Liver (tissue), 8 donors: ENCODE measurements at regions not wholly inside any gene's neighbourhood (a gene's known extent, or its start where the extent isn't known, plus 50 kb on each side); places are given as distances from the start of the nearest gene placed in this dataset.

Experiments
- DNase-seq: peaks from one replicate; pipeline ENCODE4 v3.0.0-alpha.2; 2017; ENCODE audit warnings: low spot score
- H3K27ac ChIP-seq, 2 donors: one replicate each; pipeline ENCODE4 v1.7.0; 2013; ENCODE audit warnings: inconsistent platforms in 2 of 2, low read length in 2 of 2, control low read depth in 1 of 2, low read depth in 1 of 2, mild to moderate bottlenecking in 1 of 2
- H3K27me3 ChIP-seq, 4 donors: one replicate each; pipeline versions ENCODE4 v1.6.1 to v1.7.0; 2013; ENCODE audit warnings: low read length in 3 of 4, inconsistent platforms in 1 of 4, mild to moderate bottlenecking in 1 of 4, moderate library complexity in 1 of 4; ENCODE audit not compliant: control insufficient read depth in 4 of 4, insufficient read depth in 4 of 4
- H3K36me3 ChIP-seq, 4 donors: one replicate each; pipeline versions ENCODE4 v1.6.1 to v1.7.0; 2013; ENCODE audit warnings: low read length in 3 of 4, mild to moderate bottlenecking in 3 of 4, low read depth in 1 of 4, moderate library complexity in 1 of 4; ENCODE audit not compliant: control insufficient read depth in 4 of 4, insufficient read depth in 3 of 4
- H3K4me1 ChIP-seq, 4 donors: one replicate each; pipeline versions ENCODE4 v1.6.1 to v1.7.0; 2013; ENCODE audit warnings: low read length in 3 of 4, mild to moderate bottlenecking in 3 of 4, moderate library complexity in 1 of 4; ENCODE audit not compliant: control insufficient read depth in 4 of 4, insufficient read depth in 4 of 4
- H3K4me3 ChIP-seq, 3 donors: one replicate each; pipeline versions ENCODE4 v1.6.1 to v1.7.0; 2013; ENCODE audit warnings: low read length in 3 of 3, control low read depth in 1 of 3, low read depth in 1 of 3, mild to moderate bottlenecking in 1 of 3
- H3K9ac ChIP-seq, 2 donors: one replicate each; pipeline ENCODE4 v1.7.0; 2013; ENCODE audit warnings: low read length in 2 of 2, mild to moderate bottlenecking in 2 of 2, moderate library complexity in 2 of 2, control low read depth in 1 of 2, low read depth in 1 of 2
- H3K9me3 ChIP-seq, 4 donors: one replicate each; pipeline versions ENCODE4 v1.6.1 to v1.7.0; 2013; ENCODE audit warnings: low read length in 3 of 4; ENCODE audit not compliant: control insufficient read depth in 4 of 4
- EGR1 ChIP-seq, 2 donors: IDR thresholded peaks; 2 replicates each; pipeline ENCODE4 v1.6.1; 2016 to 2018; ENCODE audit warnings: antibody characterized with exemption in 2 of 2, low read depth in 2 of 2
- FOXA1 ChIP-seq: IDR thresholded peaks from 2 replicates; pipeline ENCODE4 v1.6.1; 2016; ENCODE audit warnings: antibody characterized with exemption
- FOXA2 ChIP-seq: IDR thresholded peaks from 2 replicates; pipeline ENCODE4 v1.6.1; 2016; ENCODE audit warnings: antibody characterized with exemption
- GABPA ChIP-seq, 2 donors: IDR thresholded peaks in 1 of 2; conservative IDR thresholded peaks in 1 of 2; 2 replicates each; pipeline ENCODE4 v1.6.1; 2016; ENCODE audit warnings: antibody characterized with exemption in 2 of 2, mild to moderate bottlenecking in 1 of 2, moderate library complexity in 1 of 2
- HNF4A ChIP-seq, 2 donors: conservative IDR thresholded peaks; 2 replicates each; pipeline ENCODE4 v1.6.1; 2016; ENCODE audit warnings: antibody characterized with exemption in 2 of 2, mild to moderate bottlenecking in 2 of 2
- HNF4G ChIP-seq: IDR thresholded peaks from 2 replicates; pipeline ENCODE4 v1.6.1; 2016; ENCODE audit warnings: antibody characterized with exemption
- JUND ChIP-seq, 2 donors: IDR thresholded peaks; 2 replicates each; pipeline ENCODE4 v1.6.1; 2016; ENCODE audit warnings: antibody characterized with exemption in 2 of 2
- NR2F2 ChIP-seq: IDR thresholded peaks from 2 replicates; pipeline ENCODE4 v1.6.1; 2016; ENCODE audit warnings: antibody characterized with exemption
- RAD21 ChIP-seq, 2 donors: IDR thresholded peaks; 2 replicates each; pipeline ENCODE4 v1.6.1; 2016; ENCODE audit warnings: antibody characterized with exemption in 2 of 2, mild to moderate bottlenecking in 2 of 2
- SP1 ChIP-seq: IDR thresholded peaks from 2 replicates; pipeline ENCODE4 v1.6.1; 2018; ENCODE audit warnings: antibody characterized with exemption, mild to moderate bottlenecking
- TAF1 ChIP-seq: conservative IDR thresholded peaks from 2 replicates; pipeline ENCODE4 v1.6.1; 2016; ENCODE audit warnings: antibody characterized with exemption, mild to moderate bottlenecking
- YY1 ChIP-seq: IDR thresholded peaks from 2 replicates; pipeline ENCODE4 v1.6.1; 2016; ENCODE audit warnings: antibody characterized with exemption, mild to moderate bottlenecking
- WGBS: extraction: QIAGEN DNeasy Blood & Tissue Kit; methylation state at CpG from one replicate; pipeline ENCODE4 v1.1.7; 2013; 5-methylcytosine and 5-hydroxymethylcytosine counted together
- TF ChIP-seq, protein P1 (sequence below): IDR thresholded peaks from 2 replicates; pipeline ENCODE4 v1.6.1; 2016; ENCODE audit warnings: antibody characterized with exemption
- TF ChIP-seq, protein P2 (sequence below): fragments of 150-350 bp; IDR thresholded peaks from 2 replicates; pipeline ENCODE4 v1.5.1; 2017; ENCODE audit warnings: improper control_type of control experiment, low read depth, low read length; ENCODE audit not compliant: missing input control
- TF ChIP-seq, protein P3 (sequence below): IDR thresholded peaks from 2 replicates; pipeline ENCODE4 v1.6.1; 2016; ENCODE audit warnings: antibody characterized with exemption
- donor health status: healthy.
- donor health status: healthy.
- donor health status: healthy.
- donor health status: healthy.
- donor health status: healthy.

DNA sequence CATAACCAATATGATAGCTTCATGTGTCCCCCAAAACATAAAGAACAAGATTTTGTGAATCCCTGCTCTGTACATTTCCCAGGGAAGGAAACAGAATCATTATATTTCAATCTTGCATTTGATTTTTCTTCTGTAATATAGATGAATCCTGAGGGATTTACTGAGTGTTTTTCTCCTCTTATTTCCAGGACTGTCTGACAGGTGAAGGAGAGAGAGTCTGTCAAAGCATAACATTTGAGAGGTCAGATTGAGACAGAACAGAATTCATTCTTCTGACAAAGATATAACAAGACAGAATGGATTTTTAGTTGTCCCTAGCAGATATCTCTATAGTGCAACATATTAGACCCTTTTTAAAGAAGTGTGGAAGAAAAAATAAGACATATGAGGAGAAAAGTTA, 354.5 kb upstream of the IZUMO3 start:
- Histone ChIP-seq H3K27ac (no peak overlapping the region), H3K27me3 (no peaks in the 10 kb centered on the region), H3K36me3 (no peaks in the 10 kb centered on the region), H3K9me3 (no peaks in the 10 kb centered on the region), H3K4me1 (no peaks in the 10 kb centered on the region), H3K9ac (no peak overlapping the region), H3K4me3 (no peak overlapping the region)
- DNase-seq, result no peak
- TF ChIP-seq EGR1 (IDR thresholded peaks at IDR 0.05; ENCODE audit: low read depth in 2 of 2) (no peak), HNF4A (conservative IDR thresholded peaks at IDR 0.05) (no peak), TAF1 (no peak), RAD21 (IDR thresholded peaks at IDR 0.05) (no peak), FOXA2 (no peak), HNF4G (no peak)
- TF ChIP-seq, protein P1, sequence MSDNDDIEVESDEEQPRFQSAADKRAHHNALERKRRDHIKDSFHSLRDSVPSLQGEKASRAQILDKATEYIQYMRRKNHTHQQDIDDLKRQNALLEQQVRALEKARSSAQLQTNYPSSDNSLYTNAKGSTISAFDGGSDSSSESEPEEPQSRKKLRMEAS, result no peak

DNA sequence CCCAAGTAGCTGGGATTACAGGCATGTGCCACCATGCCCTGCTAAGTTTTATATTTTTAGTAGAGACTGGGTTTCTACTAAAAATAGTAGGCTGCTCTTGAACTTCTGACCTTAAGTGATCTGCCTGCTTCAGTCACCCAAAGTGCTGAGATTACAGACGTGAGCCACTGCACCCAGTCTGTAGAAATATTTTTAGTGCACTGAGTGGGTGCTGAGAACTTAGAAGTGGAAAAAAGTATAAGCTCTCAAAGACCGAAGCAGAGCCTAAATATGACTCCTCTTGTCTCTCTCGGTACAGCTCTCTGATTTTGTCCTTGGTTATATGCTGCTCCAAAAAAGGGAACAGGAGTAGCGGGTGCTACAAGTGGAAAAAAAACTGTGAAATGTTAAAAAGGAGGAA, 353.8 kb upstream of the IZUMO3 start:
- WGBS, result 70% methylated on average over 4 of the region's 4 CpGs
- TF ChIP-seq FOXA2 (no peak), RAD21 (IDR thresholded peaks at IDR 0.05) (no peak), HNF4A (conservative IDR thresholded peaks at IDR 0.05) (no peak), GABPA (IDR thresholded peaks at IDR 0.05 in 1 of 2, conservative IDR thresholded peaks at IDR 0.05 in 1 of 2) (no peak), JUND (IDR thresholded peaks at IDR 0.05) (no peak), SP1 (no peak), NR2F2 (no peak), EGR1 (IDR thresholded peaks at IDR 0.05; ENCODE audit: low read depth in 2 of 2) (no peak), YY1 (no peak), TAF1 (no peak)
- TF ChIP-seq, protein P2, sequence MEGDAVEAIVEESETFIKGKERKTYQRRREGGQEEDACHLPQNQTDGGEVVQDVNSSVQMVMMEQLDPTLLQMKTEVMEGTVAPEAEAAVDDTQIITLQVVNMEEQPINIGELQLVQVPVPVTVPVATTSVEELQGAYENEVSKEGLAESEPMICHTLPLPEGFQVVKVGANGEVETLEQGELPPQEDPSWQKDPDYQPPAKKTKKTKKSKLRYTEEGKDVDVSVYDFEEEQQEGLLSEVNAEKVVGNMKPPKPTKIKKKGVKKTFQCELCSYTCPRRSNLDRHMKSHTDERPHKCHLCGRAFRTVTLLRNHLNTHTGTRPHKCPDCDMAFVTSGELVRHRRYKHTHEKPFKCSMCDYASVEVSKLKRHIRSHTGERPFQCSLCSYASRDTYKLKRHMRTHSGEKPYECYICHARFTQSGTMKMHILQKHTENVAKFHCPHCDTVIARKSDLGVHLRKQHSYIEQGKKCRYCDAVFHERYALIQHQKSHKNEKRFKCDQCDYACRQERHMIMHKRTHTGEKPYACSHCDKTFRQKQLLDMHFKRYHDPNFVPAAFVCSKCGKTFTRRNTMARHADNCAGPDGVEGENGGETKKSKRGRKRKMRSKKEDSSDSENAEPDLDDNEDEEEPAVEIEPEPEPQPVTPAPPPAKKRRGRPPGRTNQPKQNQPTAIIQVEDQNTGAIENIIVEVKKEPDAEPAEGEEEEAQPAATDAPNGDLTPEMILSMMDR, result no peak
- TF ChIP-seq, protein P1, result no peak
- TF ChIP-seq, protein P3, sequence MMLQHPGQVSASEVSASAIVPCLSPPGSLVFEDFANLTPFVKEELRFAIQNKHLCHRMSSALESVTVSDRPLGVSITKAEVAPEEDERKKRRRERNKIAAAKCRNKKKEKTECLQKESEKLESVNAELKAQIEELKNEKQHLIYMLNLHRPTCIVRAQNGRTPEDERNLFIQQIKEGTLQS, result no peak

DNA sequence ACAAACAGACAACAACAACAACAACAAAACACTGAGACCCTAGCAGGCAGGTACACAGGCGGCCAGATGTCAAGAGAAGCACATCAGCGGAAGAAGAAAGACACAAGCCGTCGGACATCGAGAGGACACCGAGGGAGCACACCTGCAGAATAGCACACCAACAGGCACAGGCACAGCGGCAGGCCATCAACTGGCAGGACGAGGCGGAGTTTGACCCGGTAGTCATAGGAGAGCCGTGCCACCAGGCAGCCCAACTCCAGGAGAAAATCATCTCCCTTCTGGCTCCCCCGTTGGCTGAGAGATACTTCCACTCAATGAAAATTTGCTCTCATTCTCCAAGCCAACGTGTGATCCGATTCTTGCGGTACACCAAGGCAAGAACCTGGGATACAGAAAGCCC, 352.1 kb upstream of the IZUMO3 start:
- TF ChIP-seq SP1, result no peak
- TF ChIP-seq RAD21 (IDR thresholded peaks at IDR 0.05), result no peak
- TF ChIP-seq, protein P3, result no peak
- no peak for TF ChIP-seq FOXA1
- TF ChIP-seq JUND (IDR thresholded peaks at IDR 0.05), result no peak
- no peak for TF ChIP-seq FOXA2
- TF ChIP-seq, protein P2, result no peak
- no peak for TF ChIP-seq HNF4A (conservative IDR thresholded peaks at IDR 0.05)
- no peak for TF ChIP-seq GABPA (IDR thresholded peaks at IDR 0.05 in 1 of 2, conservative IDR thresholded peaks at IDR 0.05 in 1 of 2)
- TF ChIP-seq HNF4G, result no peak
- Histone ChIP-seq H3K4me1 (no peaks in the 10 kb centered on the region), H3K4me3 (no peak overlapping the region), H3K27ac (no peak overlapping the region), H3K27me3 (no peaks in the 10 kb centered on the region), H3K9me3 (no peaks in the 10 kb centered on the region), H3K36me3 (no peaks in the 10 kb centered on the region), H3K9ac (no peak overlapping the region)
- WGBS, result 89% methylated on average over 15 of the region's 15 CpGs
- DNase-seq, result no peak

More for the DNA sequence above, 353.8 kb upstream of the IZUMO3 start:
- H3K9ac ChIP-seq, result no peak overlapping the region
- H3K4me1 ChIP-seq, result no peaks in the 10 kb centered on the region
- H3K9me3 ChIP-seq, result no peaks in the 10 kb centered on the region
- H3K36me3 ChIP-seq, result no peaks in the 10 kb centered on the region
- no peak for DNase-seq
- H3K27me3 ChIP-seq, result no peaks in the 10 kb centered on the region
- no peak overlapping the region for H3K4me3 ChIP-seq
- no peak overlapping the region for H3K27ac ChIP-seq
